ENCODE measurements at regions not wholly inside any gene's neighbourhood (a gene's known extent, or its start where the extent isn't known, plus 50 kb on each side); places are given as distances from the start of the nearest gene placed in this dataset.

DNA sequence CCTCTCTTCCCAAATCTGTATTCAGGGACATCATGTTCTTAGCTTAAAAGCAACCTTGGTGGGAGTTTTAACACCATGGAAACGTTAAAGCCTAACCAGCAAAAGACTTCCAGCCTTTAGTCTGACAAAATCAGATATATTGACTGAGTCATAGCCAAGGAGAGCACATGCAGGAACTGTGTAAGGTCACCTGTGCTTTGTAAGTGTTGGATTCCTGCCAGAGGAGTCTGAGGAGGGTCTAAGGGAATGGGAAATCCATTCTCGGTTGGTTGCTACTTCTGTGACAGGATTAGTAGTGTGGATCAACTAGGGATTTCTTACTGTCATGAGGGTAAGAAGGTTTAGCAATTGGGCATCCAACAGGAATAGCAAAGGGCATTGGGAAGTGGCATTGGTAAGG lies 142.0 kb upstream of the CHD1 start:
- no peak for TF ChIP-seq CHD2 (IDR thresholded peaks at IDR 0.05; ENCODE audit: low read length)
- TF ChIP-seq, protein P1, sequence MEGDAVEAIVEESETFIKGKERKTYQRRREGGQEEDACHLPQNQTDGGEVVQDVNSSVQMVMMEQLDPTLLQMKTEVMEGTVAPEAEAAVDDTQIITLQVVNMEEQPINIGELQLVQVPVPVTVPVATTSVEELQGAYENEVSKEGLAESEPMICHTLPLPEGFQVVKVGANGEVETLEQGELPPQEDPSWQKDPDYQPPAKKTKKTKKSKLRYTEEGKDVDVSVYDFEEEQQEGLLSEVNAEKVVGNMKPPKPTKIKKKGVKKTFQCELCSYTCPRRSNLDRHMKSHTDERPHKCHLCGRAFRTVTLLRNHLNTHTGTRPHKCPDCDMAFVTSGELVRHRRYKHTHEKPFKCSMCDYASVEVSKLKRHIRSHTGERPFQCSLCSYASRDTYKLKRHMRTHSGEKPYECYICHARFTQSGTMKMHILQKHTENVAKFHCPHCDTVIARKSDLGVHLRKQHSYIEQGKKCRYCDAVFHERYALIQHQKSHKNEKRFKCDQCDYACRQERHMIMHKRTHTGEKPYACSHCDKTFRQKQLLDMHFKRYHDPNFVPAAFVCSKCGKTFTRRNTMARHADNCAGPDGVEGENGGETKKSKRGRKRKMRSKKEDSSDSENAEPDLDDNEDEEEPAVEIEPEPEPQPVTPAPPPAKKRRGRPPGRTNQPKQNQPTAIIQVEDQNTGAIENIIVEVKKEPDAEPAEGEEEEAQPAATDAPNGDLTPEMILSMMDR (IDR thresholded peaks at IDR 0.05; ENCODE audit: control extremely low read depth in 1 of 3, insufficient read depth in 1 of 3, low read depth in 1 of 3, low read length in 3 of 3) = no peak
- TF ChIP-seq TAF7 (optimal IDR thresholded peaks at IDR 0.05; ENCODE audit: borderline replicate concordance, low read depth, low read length) = no peak
- TF ChIP-seq CREB1 (IDR thresholded peaks at IDR 0.05) = no peak

Measured in H1 (cell line).